ENCODE measurements at regions not wholly inside any gene's neighbourhood (a gene's known extent, or its start where the extent isn't known, plus 50 kb on each side); places are given as distances from the start of the nearest gene placed in this dataset.
"Not testable (repeated sequence)": the region's sequence is repeated elsewhere in the genome, so short reads cannot be mapped to it uniquely, and the experiment has no call there.

- ChIA-PET POLR2A (no interaction called here), CTCF (no interaction called here)
Observed at GRCh38 chr20:16860914-16861313, 112.8 kb downstream of the OTOR start.

DNA sequence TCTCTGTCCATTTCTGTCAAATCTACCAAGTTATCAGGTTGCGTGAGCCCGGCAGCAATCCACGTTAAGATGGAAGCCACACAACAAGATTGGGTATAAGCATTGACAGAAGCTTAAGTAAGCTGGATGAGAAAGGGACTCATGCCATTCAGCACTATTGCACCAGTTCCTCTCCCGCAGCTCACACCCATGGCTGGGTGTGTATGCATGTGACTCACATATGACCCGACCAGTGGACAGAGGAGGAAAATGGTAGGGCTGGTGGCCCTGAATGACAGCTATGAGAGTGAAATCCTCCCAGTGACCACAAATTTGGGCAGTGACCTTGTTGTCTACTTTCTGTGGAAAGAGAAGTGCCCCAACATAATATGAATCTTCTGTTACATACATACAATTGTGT, 113.5 kb downstream of the OTOR start:
- POLR2A ChIA-PET: no interaction called here
- CTCF ChIA-PET: no interaction called here

- ChIA-PET CTCF (no interaction called here), POLR2A (no interaction called here)
Observed at GRCh38 chr20:16863303-16863702, 115.1 kb downstream of the OTOR start.

- ChIA-PET POLR2A (no interaction called here), CTCF (no interaction called here)
Observed at GRCh38 chr20:16864069-16864468, 115.9 kb downstream of the OTOR start.

GRCh38 chr20:16864963-16865362, 116.8 kb downstream of the OTOR start:
- CTCF ChIA-PET: no interaction called here
- POLR2A ChIA-PET: no interaction called here

DNA sequence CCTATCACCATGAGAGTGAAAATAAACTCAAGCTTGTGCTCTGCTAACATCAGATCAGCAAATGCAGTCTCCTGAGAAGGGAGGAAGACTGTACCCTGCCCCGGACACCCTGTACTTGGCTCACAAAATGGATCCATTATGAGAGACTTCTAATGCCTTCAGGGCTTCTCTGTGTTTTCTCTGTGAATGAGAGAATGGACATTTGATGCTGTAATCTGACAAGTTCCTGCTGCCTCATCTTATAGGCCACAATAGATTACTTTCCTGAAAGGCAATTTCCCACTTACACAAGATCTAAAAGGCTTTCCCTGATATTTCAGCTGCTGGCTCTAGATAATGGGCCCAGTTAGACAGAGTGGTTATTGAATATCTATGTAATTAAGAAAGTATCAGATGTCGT, 117.2 kb downstream of the OTOR start:
- ChIA-PET CTCF (no interaction called here), POLR2A (no interaction called here)

DNA sequence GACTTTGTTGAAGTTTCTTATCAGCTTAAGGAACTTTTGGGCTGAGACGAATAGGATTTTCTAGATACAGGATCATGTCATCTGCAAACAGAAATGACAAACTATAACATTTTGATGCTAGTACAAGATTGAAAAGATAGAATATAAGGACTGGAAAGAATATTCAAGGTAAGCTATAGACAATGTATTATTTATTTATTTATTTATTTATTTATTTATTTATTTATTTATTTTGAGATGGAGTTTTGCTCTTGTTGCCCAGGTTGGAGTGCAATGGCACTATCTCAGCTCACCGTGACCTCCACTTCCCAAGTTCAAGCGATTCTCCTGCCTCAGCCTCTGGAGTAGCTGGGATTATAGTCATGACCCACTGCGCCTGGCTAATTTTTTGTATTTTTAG, 125.0 kb downstream of the OTOR start:
- CTCF ChIA-PET, POLR2A ChIA-PET: not testable (repeated sequence)

GRCh38 chr20:16877053-16877554, 128.9 kb downstream of the OTOR start:
- ChIA-PET CTCF (no interaction called here), POLR2A (no interaction called here)

DNA sequence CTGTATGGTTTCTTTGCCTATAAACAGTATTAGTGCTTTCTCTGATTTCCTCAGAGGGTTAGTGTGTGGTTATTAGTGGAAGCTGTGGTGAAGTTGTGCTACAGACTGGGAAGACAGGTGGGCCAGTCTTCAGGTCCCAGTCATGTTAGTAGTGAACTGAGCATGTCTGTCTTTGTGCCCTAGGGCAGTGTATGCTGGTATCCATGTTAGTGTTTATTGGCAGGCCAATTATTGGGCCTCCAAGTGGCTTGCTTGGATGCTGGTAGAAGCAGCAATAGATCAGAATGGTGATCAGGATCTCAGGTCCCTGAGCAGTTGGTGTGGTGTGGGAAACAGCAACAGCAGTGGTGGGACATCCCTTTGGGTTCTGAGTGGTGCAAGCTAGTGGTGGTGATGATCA, 137.6 kb downstream of the OTOR start:
- POLR2A ChIA-PET: no interaction called here
- CTCF ChIA-PET: no interaction called here

- ChIA-PET CTCF (no interaction called here), POLR2A (no interaction called here)
Observed at GRCh38 chr20:16898433-16898832, 150.3 kb downstream of the OTOR start.

DNA sequence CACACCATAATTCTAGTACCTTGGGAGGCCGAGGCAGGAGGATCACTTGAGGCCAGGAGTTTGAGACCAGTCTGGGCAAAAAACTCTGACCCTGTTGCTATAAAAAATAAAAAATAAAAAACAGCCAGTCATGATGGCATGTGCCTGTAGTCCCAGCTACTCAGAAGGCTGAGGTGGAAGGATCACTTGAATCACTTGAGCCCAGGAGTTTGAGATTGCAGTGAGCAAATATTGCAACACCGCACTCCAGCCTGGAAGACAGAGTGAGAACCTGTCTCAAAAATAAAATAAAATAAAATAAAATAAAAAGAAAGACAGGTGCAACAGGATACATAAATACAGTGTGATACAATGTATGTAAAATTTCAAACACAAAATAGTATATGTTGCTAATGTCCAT, 154.5 kb downstream of the OTOR start:
- ChIA-PET POLR2A (no interaction called here), CTCF (no interaction called here)

DNA sequence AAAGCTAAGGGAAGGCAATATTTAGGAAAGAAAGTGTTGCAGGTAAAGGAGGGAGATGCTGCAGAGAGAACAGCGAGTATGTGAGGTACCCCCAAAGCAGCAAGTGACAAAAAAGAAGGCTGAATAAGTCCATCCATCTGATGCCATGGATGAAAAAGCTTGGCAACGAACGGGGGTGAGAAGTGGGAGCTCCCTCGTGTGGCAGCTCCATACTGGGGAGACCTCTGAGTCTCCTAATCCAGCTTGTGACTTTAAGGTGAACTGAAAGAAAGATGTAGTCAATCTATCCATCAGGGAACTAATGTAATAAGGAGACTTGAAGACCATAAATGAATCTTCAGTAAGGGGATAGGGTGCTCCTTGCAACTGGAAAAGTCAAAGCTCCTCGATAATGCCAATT, 156.6 kb downstream of the OTOR start:
- ChIA-PET POLR2A (no interaction called here), CTCF (no interaction called here)

DNA sequence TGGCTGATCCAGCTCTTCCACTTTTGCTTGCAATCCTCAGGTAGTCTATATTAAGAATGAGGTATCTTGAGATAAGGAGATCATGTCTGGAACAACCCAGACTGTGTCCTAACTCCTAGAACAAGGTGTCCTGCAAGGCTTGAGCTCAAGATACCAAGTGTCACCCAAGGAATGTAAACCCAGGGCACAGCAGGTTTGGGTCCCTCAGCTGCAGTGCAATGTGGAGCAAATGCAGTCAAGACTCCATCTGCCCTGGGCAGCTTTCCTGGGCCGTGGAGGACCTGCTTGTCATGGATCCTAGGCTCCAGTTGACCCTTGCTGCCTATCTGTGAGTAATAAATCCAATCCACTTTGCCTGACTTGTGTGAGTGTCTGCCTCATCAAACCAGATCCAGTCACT, 166.1 kb downstream of the OTOR start:
- CTCF ChIA-PET: no interaction called here

GRCh38 chr20:16916165-16916564, 168.0 kb downstream of the OTOR start:
- POLR2A ChIA-PET: no interaction called here
- CTCF ChIA-PET: no interaction called here

More for the DNA sequence above, 166.1 kb downstream of the OTOR start:
- POLR2A ChIA-PET: no interaction called here

GRCh38 chr20:16917636-16918035, 169.5 kb downstream of the OTOR start:
- CTCF ChIA-PET: no interaction called here
- POLR2A ChIA-PET: no interaction called here

GRCh38 chr20:16918366-16918765, 170.2 kb downstream of the OTOR start:
- ChIA-PET POLR2A (no interaction called here), CTCF (no interaction called here)

GRCh38 chr20:16919841-16920240, 171.7 kb downstream of the OTOR start:
- CTCF ChIA-PET: no interaction called here
- POLR2A ChIA-PET: no interaction called here

DNA sequence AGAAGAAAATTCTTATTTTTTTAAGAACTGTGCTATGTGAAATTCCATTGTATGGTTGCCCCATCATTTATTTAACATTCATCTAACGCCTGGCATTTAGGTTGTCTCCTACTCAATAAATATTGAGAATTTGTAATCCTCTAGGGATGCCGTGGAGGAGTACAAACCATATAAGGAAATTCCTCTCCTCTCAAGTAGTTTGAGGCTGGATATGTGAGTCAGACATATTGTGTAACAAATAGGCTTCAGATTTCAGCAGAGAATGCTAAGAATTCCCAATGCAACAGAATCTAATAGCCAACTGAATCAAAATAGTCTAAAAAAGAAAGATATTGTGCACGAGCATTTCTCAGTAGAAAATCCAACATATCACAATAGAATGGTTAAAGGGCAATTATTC, 174.7 kb downstream of the OTOR start:
- CTCF ChIA-PET: no interaction called here
- POLR2A ChIA-PET: no interaction called here

GRCh38 chr20:16926626-16927430, 178.7 kb downstream of the OTOR start:
- POLR2A ChIA-PET: no interaction called here
- CTCF ChIA-PET: no interaction called here

DNA sequence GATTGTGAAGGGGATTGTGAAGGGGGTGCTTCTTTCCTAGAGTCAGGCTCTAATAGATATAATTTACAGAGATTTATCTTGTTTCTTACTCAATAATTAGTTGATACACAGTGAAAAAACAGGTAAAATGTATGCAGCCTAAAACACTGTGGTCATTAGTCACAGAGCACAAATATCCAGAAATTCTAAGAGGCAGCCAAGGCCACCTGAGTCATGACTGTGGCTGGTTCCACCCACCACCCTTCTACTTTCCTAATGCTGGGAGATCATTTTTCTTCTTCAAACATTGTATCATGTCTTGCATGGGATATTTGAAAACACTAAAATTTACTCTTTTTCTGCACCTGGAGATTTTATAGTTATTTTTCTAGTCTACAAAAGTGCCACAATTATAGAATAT, 181.6 kb downstream of the OTOR start:
- ChIA-PET POLR2A (no interaction called here), CTCF (interaction anchor here (0.6 kb wide), 1 partner anchor 27 kb away, joined by 3 read pairs; no protein-coding TSS in a partner anchor)

- ChIA-PET POLR2A (no interaction called here), CTCF (no interaction called here)
Observed at GRCh38 chr20:16930656-16931055, 182.5 kb downstream of the OTOR start.

DNA sequence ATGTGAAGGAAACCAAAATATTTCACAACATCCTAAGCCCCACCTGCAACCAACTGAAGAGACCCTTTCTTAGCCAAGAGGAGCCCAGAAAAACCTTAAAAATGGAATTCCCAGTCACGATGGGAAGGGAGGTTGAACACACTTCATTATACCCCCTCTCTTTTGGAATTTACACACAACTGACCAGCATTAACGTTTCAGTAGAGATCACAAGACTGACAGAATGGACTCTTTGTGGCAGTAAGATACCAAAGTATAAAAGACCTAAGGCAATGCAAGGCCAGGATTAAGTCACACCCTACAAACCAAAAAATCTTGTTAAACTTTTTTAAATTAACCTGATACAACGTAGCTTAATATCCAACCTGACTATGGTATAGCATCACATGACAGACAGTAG, 190.9 kb downstream of the OTOR start:
- ChIA-PET POLR2A (no interaction called here), CTCF (no interaction called here)

DNA sequence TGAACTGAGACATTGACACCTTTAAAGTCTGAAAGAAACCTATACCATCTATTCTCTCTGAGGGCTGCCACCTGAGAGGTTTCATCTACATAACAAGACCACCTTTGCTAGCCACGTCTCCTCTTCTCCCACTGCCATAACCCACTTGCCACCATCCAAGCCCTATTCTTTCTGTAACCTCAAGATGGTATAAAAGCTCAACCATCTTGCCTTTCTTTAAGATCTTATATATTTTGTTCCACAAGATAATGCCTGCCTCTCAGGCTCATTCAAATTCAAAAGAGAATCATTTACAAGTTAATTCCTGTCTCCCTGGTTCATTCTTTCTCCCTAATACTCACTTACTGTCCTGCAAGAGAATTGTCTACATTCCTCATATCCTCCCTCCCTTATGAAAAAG, 192.5 kb downstream of the OTOR start:
- POLR2A ChIA-PET: no interaction called here
- CTCF ChIA-PET: no interaction called here
